Tibial artery (tissue), 4 donors: ENCODE measurements at regions not wholly inside any gene's neighbourhood (a gene's known extent, or its start where the extent isn't known, plus 50 kb on each side); places are given as distances from the start of the nearest gene placed in this dataset.

Experiments
- DNase-seq, 2 donors: peaks; one replicate each; pipeline ENCODE4 v3.0.0-alpha.2; 2019
- H3K27ac ChIP-seq, 2 donors: fragments of 200-600 bp; sonication (generic) in 1 of 2; 1 replicate in 1 of 2; 2 replicates in 1 of 2; pipeline ENCODE4 v1.5.1; 2018 to 2019; ENCODE audit warnings: mild to moderate bottlenecking in 1 of 2
- H3K27me3 ChIP-seq, 2 donors: fragments of 200-600 bp; sonication (generic) in 1 of 2; one replicate each; pipeline versions ENCODE4 v1.5.1 to v1.6.0; 2016 to 2019
- H3K36me3 ChIP-seq, 3 donors: fragments of 200-600 bp; sonication (generic) in 2 of 3; one replicate each; pipeline ENCODE4 v1.5.1; 2016 to 2019; ENCODE audit warnings: mild to moderate bottlenecking in 2 of 3
- H3K4me1 ChIP-seq, 4 donors: fragments of 200-600 bp; sonication (generic) in 2 of 4; 1 replicate in 3 of 4; 2 replicates in 1 of 4; pipeline ENCODE4 v1.5.1; 2016 to 2019
- H3K4me3 ChIP-seq, 2 donors: fragments of 200-600 bp; sonication (generic) in 1 of 2; 1 replicate in 1 of 2; 2 replicates in 1 of 2; pipeline ENCODE4 v1.5.1; 2018 to 2019; ENCODE audit warnings: mild to moderate bottlenecking in 2 of 2
- H3K9me3 ChIP-seq, 3 donors: fragments of 200-600 bp; sonication (generic) in 1 of 3; one replicate each; pipeline ENCODE4 v1.5.1; 2016 to 2019
- CTCF ChIP-seq, 2 experiments: fragments of 200-600 bp in 1 of 2; fragments of 450-650 bp in 1 of 2; IDR thresholded peaks; one replicate each; pipeline ENCODE4 v1.5.1; 2017 to 2019; ENCODE audit warnings: antibody characterized with exemption in 2 of 2, mild to moderate bottlenecking in 1 of 2, moderate library complexity in 1 of 2
- intact Hi-C: fragments of 100-400 bp; cut with DNase I; formaldehyde crosslinking; loops from one replicate; pipeline ENCODE4 v1.15.0; 2023; ENCODE audit warnings: low total_unique reads

- H3K27ac ChIP-seq, result no peak overlapping the region
Measured at GRCh38 chr1:58942759-58943191, 158.9 kb upstream of the JUN start.

GRCh38 chr1:58943776-58944175, 159.9 kb upstream of the JUN start:
- TF ChIP-seq CTCF (IDR thresholded peaks at IDR 0.05), result no peak
- intact Hi-C loops, result no loop called here
- Histone ChIP-seq H3K4me1 (no peaks in the 10 kb centered on the region), H3K27me3 (no peaks in the 10 kb centered on the region), H3K9me3 (no peaks in the 10 kb centered on the region), H3K36me3 (no peaks in the 10 kb centered on the region), H3K27ac (no peak overlapping the region), H3K4me3 (no peak overlapping the region)
- no peak for DNase-seq

More at GRCh38 chr1:58942759-58943191, 158.9 kb upstream of the JUN start:
- H3K9me3 ChIP-seq, result no peaks in the 10 kb centered on the region
- H3K4me1 ChIP-seq, result no peaks in the 10 kb centered on the region
- DNase-seq, result no peak
- H3K36me3 ChIP-seq, result no peaks in the 10 kb centered on the region
- TF ChIP-seq CTCF (IDR thresholded peaks at IDR 0.05), result no peak
- H3K27me3 ChIP-seq, result no peaks in the 10 kb centered on the region
- intact Hi-C loops, result no loop called here
- H3K4me3 ChIP-seq, result no peak overlapping the region

GRCh38 chr1:58944439-58944838, 160.6 kb upstream of the JUN start:
- no peaks in the 10 kb centered on the region for H3K9me3 ChIP-seq
- no peaks in the 10 kb centered on the region for H3K27me3 ChIP-seq
- TF ChIP-seq CTCF (IDR thresholded peaks at IDR 0.05), result no peak
- no peak overlapping the region for H3K4me3 ChIP-seq
- no peak for DNase-seq
- no peaks in the 10 kb centered on the region for H3K4me1 ChIP-seq
- no peak overlapping the region for H3K27ac ChIP-seq
- H3K36me3 ChIP-seq, result no peaks in the 10 kb centered on the region
- intact Hi-C loops, result no loop called here

- DNase-seq, result no peak
- intact Hi-C loops, result no loop called here
- Histone ChIP-seq H3K27me3 (no peaks in the 10 kb centered on the region), H3K4me1 (no peaks in the 10 kb centered on the region), H3K4me3 (no peak overlapping the region), H3K27ac (no peak overlapping the region), H3K9me3 (no peaks in the 10 kb centered on the region), H3K36me3 (no peaks in the 10 kb centered on the region)
- no peak for TF ChIP-seq CTCF (IDR thresholded peaks at IDR 0.05)
Measured at GRCh38 chr1:58946390-58946789, 162.5 kb upstream of the JUN start.

DNA sequence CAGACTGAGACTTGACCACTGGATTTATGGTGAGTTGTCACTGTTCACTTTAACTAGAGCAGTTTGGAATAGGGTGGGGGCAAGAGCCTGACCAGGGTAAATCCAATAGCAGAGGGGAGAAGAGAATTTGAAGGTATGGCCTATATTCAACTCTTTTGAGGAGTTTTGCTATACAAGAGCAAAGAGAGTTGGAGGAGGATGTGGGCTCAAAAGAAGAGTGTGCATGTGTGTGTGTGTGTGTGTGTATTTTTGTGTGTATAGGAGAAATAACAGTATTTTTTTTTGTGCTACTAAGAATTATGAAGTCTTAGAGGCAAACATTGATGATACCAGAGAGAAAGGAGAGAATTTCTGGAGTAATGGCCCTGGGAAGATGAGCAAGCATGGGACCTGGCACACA, 164.8 kb upstream of the JUN start:
- TF ChIP-seq CTCF (IDR thresholded peaks at IDR 0.05), result no peak
- no peaks in the 10 kb centered on the region for H3K36me3 ChIP-seq
- intact Hi-C loops, result no loop called here

GRCh38 chr1:58949551-58950220, 165.8 kb upstream of the JUN start:
- Histone ChIP-seq H3K27ac (no peak overlapping the region), H3K36me3 (no peaks in the 10 kb centered on the region), H3K9me3 (no peaks in the 10 kb centered on the region), H3K27me3 (no peaks in the 10 kb centered on the region), H3K4me3 (no peak overlapping the region), H3K4me1 (no peaks in the 10 kb centered on the region)
- no peak for DNase-seq
- intact Hi-C loops, result no loop called here
- TF ChIP-seq CTCF (IDR thresholded peaks at IDR 0.05), result no peak

More for the DNA sequence above, 164.8 kb upstream of the JUN start:
- Histone ChIP-seq H3K27me3 (no peaks in the 10 kb centered on the region), H3K9me3 (no peaks in the 10 kb centered on the region), H3K4me3 (no peak overlapping the region), H3K27ac (no peak overlapping the region), H3K4me1 (no peaks in the 10 kb centered on the region)
- DNase-seq, result no peak
